IMR-90 (cell line): ENCODE measurements at regions not wholly inside any gene's neighbourhood (a gene's known extent, or its start where the extent isn't known, plus 50 kb on each side); places are given as distances from the start of the nearest gene placed in this dataset.

Experiments
- ATAC-seq: fragments of 200-7000 bp; cut with Tn5 transposase; 2 replicates; pipeline ENCODE4 v1.9.1; 2020; ENCODE audit warnings: low read depth, mild to moderate bottlenecking, moderate library complexity
- BruUV-seq: library from RNA; stranded (reverse); fragments of 400-500 nt; replicated peaks from 2 replicates; lab custom pipeline; 2021; lab: Mats Ljungman, UMichigan
- CTCF ChIA-PET: fragments of 300-600 bp; formaldehyde crosslinking; extraction: SDS; loops from one replicate; lab custom pipeline; 2021; ENCODE audit warnings: antibody characterized with exemption; lab: Yijun Ruan, JAX
- POLR2A ChIA-PET: fragments of 300-600 bp; sonication (Branson Sonifier 250); formaldehyde crosslinking; loops from one replicate; lab custom pipeline; 2022; ENCODE audit warnings: antibody characterized with exemption; ENCODE audit not compliant: unreplicated experiment; lab: Charles Lee
- DNase-seq: peaks from one replicate; pipeline ENCODE4 v3.0.0; 2013
- H2AFZ ChIP-seq: replicated peaks from 2 replicates; pipeline ENCODE3; 2013; ENCODE audit warnings: low read length, mild to moderate bottlenecking; ENCODE audit not compliant: poor library complexity
- H2AK5ac ChIP-seq: 2 replicates; pipeline ENCODE4 v1.6.1; 2013; ENCODE audit warnings: low read depth, low read length, inconsistent platforms
- H2AK9ac ChIP-seq: replicated peaks from 2 replicates; pipeline ENCODE3; 2013; ENCODE audit warnings: mild to moderate bottlenecking, low read depth, low read length, moderate library complexity; ENCODE audit not compliant: poor library complexity
- H2BK120ac ChIP-seq: 2 replicates; pipeline ENCODE4 v1.6.1; 2013; ENCODE audit warnings: low read depth, low read length, inconsistent platforms
- H2BK15ac ChIP-seq: 3 replicates; pipeline ENCODE4 v1.6.1; 2013; ENCODE audit warnings: low read depth, low read length, inconsistent platforms
- H2BK20ac ChIP-seq: 2 replicates; pipeline ENCODE4 v1.6.1; 2013; ENCODE audit warnings: low read depth, mild to moderate bottlenecking, inconsistent platforms, low read length, moderate library complexity
- H2BK5ac ChIP-seq: 2 replicates; pipeline ENCODE4 v1.6.1; 2013; ENCODE audit warnings: mild to moderate bottlenecking, low read depth, low read length, inconsistent platforms; ENCODE audit not compliant: poor library complexity, severe bottlenecking
- H3K14ac ChIP-seq: replicated peaks from 2 replicates; pipeline ENCODE4 v1.6.1; 2013; ENCODE audit warnings: low read depth, low read length, inconsistent platforms
- H3K18ac ChIP-seq: 2 replicates; pipeline ENCODE4 v1.6.1; 2013; ENCODE audit warnings: low read depth, low read length, control low read depth
- H3K23ac ChIP-seq: 2 replicates; pipeline ENCODE4 v1.6.1; 2013; ENCODE audit warnings: low read depth, low read length, inconsistent platforms
- H3K27ac ChIP-seq: 2 replicates; pipeline ENCODE4 v1.5.1; 2013; ENCODE audit warnings: mild to moderate bottlenecking, control low read depth, low read length; ENCODE audit not compliant: insufficient read depth
- H3K27me3 ChIP-seq: 2 replicates; pipeline ENCODE4 v1.6.1; 2013; ENCODE audit warnings: low read length; ENCODE audit not compliant: control insufficient read depth, insufficient read depth
- H3K36me3 ChIP-seq: 2 replicates; pipeline ENCODE4 v1.6.1; 2013; ENCODE audit warnings: low read length, mixed read lengths; ENCODE audit not compliant: control insufficient read depth, insufficient read depth
- H3K4ac ChIP-seq: 2 replicates; pipeline ENCODE4 v1.6.1; 2013; ENCODE audit warnings: low read depth, low read length, inconsistent platforms
- H3K4me1 ChIP-seq: 2 replicates; pipeline ENCODE4 v1.6.1; 2013; ENCODE audit warnings: low read length, mixed read lengths; ENCODE audit not compliant: control insufficient read depth, insufficient read depth
- H3K4me2 ChIP-seq: 2 replicates; pipeline ENCODE4 v1.6.1; 2013; ENCODE audit warnings: low read depth, mild to moderate bottlenecking, control low read depth, low read length, moderate library complexity
- H3K4me3 ChIP-seq: 2 replicates; pipeline ENCODE4 v1.5.1; 2013; ENCODE audit warnings: low read depth, mild to moderate bottlenecking, control low read depth, low read length, moderate library complexity; ENCODE audit not compliant: insufficient read depth
- H3K56ac ChIP-seq: 2 replicates; pipeline ENCODE4 v1.6.1; 2013; ENCODE audit warnings: low read length, inconsistent platforms; ENCODE audit not compliant: insufficient read depth; ENCODE audit errors: extremely low read depth
- H3K79me1 ChIP-seq, 2 experiments: 2 replicates each; pipeline ENCODE4 v1.6.1; 2013; ENCODE audit warnings: low read length in 2 of 2, inconsistent platforms in 1 of 2, low read depth in 1 of 2
- H3K9ac ChIP-seq: 2 replicates; pipeline ENCODE4 v1.6.1; 2013; ENCODE audit warnings: low read depth, low read length, control low read depth
- H3K9me1 ChIP-seq: 2 replicates; pipeline ENCODE4 v1.6.1; 2013; ENCODE audit warnings: low read length, inconsistent platforms; ENCODE audit not compliant: insufficient read depth
- H3K9me3 ChIP-seq: 2 replicates; pipeline ENCODE4 v1.6.1; 2013; ENCODE audit warnings: low read length; ENCODE audit not compliant: control insufficient read depth, insufficient read depth
- H4K20me1 ChIP-seq: 2 replicates; pipeline ENCODE4 v1.6.1; 2013; ENCODE audit warnings: low read length, inconsistent platforms; ENCODE audit not compliant: insufficient read depth
- H4K5ac ChIP-seq: 2 replicates; pipeline ENCODE4 v1.6.1; 2013; ENCODE audit warnings: mild to moderate bottlenecking, low read depth, low read length, control low read depth
- H4K8ac ChIP-seq, 2 experiments: 2 replicates each; pipeline ENCODE4 v1.6.1; 2013; ENCODE audit warnings: low read depth in 2 of 2, low read length in 2 of 2, control low read depth in 1 of 2, inconsistent platforms in 1 of 2
- H4K91ac ChIP-seq: 2 replicates; pipeline ENCODE4 v1.6.1; 2013; ENCODE audit warnings: low read depth, low read length, inconsistent platforms; ENCODE audit not compliant: insufficient read depth
- BHLHE40 ChIP-seq: fragments of 150-350 bp; IDR thresholded peaks from 2 replicates; pipeline ENCODE4 v1.6.1; 2016; ENCODE audit warnings: mild to moderate bottlenecking, low read depth, low read length
- CEBPB ChIP-seq: IDR thresholded peaks from 2 replicates; pipeline ENCODE4 v1.6.1; 2012; ENCODE audit warnings: low read depth, low read length, improper control_type of control experiment
- CTCF ChIP-seq: conservative IDR thresholded peaks from 2 replicates; pipeline ENCODE4 v1.5.1; 2012; ENCODE audit warnings: mild to moderate bottlenecking, low read depth, low read length, improper control_type of control experiment
- MAFK ChIP-seq: IDR thresholded peaks from 2 replicates; pipeline ENCODE4 v1.6.1; 2012; ENCODE audit warnings: low read depth, low read length, improper control_type of control experiment
- MAZ ChIP-seq: IDR thresholded peaks from 2 replicates; pipeline ENCODE4 v1.6.1; 2012; ENCODE audit warnings: low read depth, mild to moderate bottlenecking, low read length, improper control_type of control experiment, moderate library complexity, borderline replicate concordance
- POLR2A ChIP-seq: IDR thresholded peaks from 2 replicates; pipeline ENCODE4 v1.6.1; 2012; ENCODE audit warnings: mild to moderate bottlenecking, low read depth, low read length
- SMC3 ChIP-seq: fragments of 150-350 bp; IDR thresholded peaks from 2 replicates; pipeline ENCODE4 v1.6.1; 2016; ENCODE audit warnings: low read depth, mild to moderate bottlenecking, antibody characterized with exemption, low read length, moderate library complexity
- WGBS, 2 experiments: methylation state at CpG; one replicate each; pipeline versions ENCODE4 v1.1.5 to v1.1.7; 2013; ENCODE audit warnings: missing lambda C conversion rate in 2 of 2; ENCODE audit not compliant: insufficient read length in 1 of 2; ENCODE audit errors: extremely low coverage in 2 of 2; 5-methylcytosine and 5-hydroxymethylcytosine counted together
- dilution Hi-C: fragments of 300-500 bp; cut with HindIII; formaldehyde crosslinking; loops from one replicate; pipeline ENCODE4 v1.14.3; 2018; ENCODE audit warnings: low sequenced_read_pairs; ENCODE audit not compliant: unreplicated experiment
- in situ Hi-C: fragments of 300-500 bp; cut with MboI; formaldehyde crosslinking; loops from 3 replicates; pipeline ENCODE4 v1.14.3; 2019; ENCODE audit warnings: low sequenced_read_pairs, inconsistent platforms, mixed read lengths
- intact Hi-C: fragments of 100-400 bp; cut with micrococcal nuclease; formaldehyde crosslinking; loops from 2 replicates; pipeline ENCODE4 v1.10.0; 2022

- H3K9me1 ChIP-seq = no peaks in the 10 kb centered on the region; the same call in 1 of the 2 replicates
- 0 out of 2 replicates have a peak overlapping the region, but pooled peaks have one; percentile 16 for H2BK20ac ChIP-seq
- no peak overlapping the region for H2AK5ac ChIP-seq
- no peaks in the 10 kb centered on the region for H3K27me3 ChIP-seq
- H3K36me3 ChIP-seq = no peaks in the 10 kb centered on the region
- intact Hi-C loops = no loop called here
- no peak overlapping the region for H4K5ac ChIP-seq
- H3K4me2 ChIP-seq = no peak overlapping the region
- peaks cover 5% of the 10 kb centered on the region; the same call in 1 of the 2 replicates for H3K4me1 ChIP-seq
- H2BK120ac ChIP-seq = no peak overlapping the region; the same call in 1 of the 2 replicates
- H2AFZ ChIP-seq = no peak overlapping the region
- H3K56ac ChIP-seq = no peak overlapping the region
- H3K14ac ChIP-seq = no peak overlapping the region
- no peaks in the 10 kb centered on the region for H3K79me1 ChIP-seq
- no peak overlapping the region for H4K91ac ChIP-seq
- no CpG with 5 or more reads among the region's 3 CpGs for WGBS, 2 experiments
- H3K4me3 ChIP-seq = no peak overlapping the region
- no peaks in the 10 kb centered on the region for H3K9me3 ChIP-seq
- no peak overlapping the region for H3K9ac ChIP-seq
- CTCF ChIA-PET = no interaction called here
- no peak overlapping the region for H2AK9ac ChIP-seq
- in situ Hi-C loops = no loop called here
- dilution Hi-C loops = no loop called here
- H3K4ac ChIP-seq = no peak overlapping the region
- no peaks in the 10 kb centered on the region for H4K20me1 ChIP-seq
- H3K23ac ChIP-seq = no peak overlapping the region
- H2BK5ac ChIP-seq = no peak overlapping the region
- 0 out of 3 replicates have a peak overlapping the region, but pooled peaks have one; percentile 56 for H2BK15ac ChIP-seq
- POLR2A ChIA-PET = no interaction called here
- no peak for DNase-seq
- H4K8ac ChIP-seq = no peak overlapping the region
- no peak for ATAC-seq
- H3K18ac ChIP-seq = no peak overlapping the region
- TF ChIP-seq SMC3 (no peak), MAFK (no peak), MAZ (no peak), BHLHE40 (no peak), CTCF (no peak), CEBPB (peak; percentile 53; the same call in 1 of the 2 replicates), POLR2A (no peak)
- no TSS peak for BruUV-seq
- no peak overlapping the region for H3K27ac ChIP-seq
These were observed 155.5 kb downstream of the SIM1 start for GRCh38 chr6:100309174-100309573.
